ENCODE measurements at regions not wholly inside any gene's neighbourhood (a gene's known extent, or its start where the extent isn't known, plus 50 kb on each side); places are given as distances from the start of the nearest gene placed in this dataset.
A peak's percentile ranks its signal among the peaks of the same experiment; 100 is the strongest.

DNA sequence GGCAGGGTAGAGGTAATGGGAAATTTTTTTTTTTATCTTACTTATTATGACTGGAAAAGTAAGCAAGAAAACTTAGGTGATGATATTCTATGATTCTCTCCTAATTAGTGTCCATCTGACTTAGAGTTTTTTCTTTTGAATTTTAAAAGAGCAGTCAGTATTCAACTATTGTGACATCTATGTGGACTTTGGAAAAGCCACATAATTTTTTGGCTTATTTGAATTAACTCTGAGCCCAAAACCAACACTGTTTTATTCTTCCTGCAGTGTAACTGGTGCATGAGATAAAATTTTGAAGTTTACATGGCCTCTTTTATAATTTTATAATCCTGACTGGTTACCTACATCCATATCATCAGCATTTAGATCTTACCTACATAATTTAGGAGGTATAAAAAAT is 619.7 kb downstream of the EPM2A start:
- no peak overlapping the region for H3K27ac ChIP-seq
- TF ChIP-seq, protein P1, sequence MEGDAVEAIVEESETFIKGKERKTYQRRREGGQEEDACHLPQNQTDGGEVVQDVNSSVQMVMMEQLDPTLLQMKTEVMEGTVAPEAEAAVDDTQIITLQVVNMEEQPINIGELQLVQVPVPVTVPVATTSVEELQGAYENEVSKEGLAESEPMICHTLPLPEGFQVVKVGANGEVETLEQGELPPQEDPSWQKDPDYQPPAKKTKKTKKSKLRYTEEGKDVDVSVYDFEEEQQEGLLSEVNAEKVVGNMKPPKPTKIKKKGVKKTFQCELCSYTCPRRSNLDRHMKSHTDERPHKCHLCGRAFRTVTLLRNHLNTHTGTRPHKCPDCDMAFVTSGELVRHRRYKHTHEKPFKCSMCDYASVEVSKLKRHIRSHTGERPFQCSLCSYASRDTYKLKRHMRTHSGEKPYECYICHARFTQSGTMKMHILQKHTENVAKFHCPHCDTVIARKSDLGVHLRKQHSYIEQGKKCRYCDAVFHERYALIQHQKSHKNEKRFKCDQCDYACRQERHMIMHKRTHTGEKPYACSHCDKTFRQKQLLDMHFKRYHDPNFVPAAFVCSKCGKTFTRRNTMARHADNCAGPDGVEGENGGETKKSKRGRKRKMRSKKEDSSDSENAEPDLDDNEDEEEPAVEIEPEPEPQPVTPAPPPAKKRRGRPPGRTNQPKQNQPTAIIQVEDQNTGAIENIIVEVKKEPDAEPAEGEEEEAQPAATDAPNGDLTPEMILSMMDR (conservative IDR thresholded peaks at IDR 0.05; ENCODE audit: low read depth), result no peak
- DNase-seq (ENCODE audit: low spot score), result no peak
- ChIA-PET CTCF (interaction anchor here (0.6 kb wide), 1 partner anchor 543 kb away, joined by 4 read pairs; no protein-coding TSS in a partner anchor), POLR2A (ENCODE audit: low non-redundant PET) (no interaction called here)

DNA sequence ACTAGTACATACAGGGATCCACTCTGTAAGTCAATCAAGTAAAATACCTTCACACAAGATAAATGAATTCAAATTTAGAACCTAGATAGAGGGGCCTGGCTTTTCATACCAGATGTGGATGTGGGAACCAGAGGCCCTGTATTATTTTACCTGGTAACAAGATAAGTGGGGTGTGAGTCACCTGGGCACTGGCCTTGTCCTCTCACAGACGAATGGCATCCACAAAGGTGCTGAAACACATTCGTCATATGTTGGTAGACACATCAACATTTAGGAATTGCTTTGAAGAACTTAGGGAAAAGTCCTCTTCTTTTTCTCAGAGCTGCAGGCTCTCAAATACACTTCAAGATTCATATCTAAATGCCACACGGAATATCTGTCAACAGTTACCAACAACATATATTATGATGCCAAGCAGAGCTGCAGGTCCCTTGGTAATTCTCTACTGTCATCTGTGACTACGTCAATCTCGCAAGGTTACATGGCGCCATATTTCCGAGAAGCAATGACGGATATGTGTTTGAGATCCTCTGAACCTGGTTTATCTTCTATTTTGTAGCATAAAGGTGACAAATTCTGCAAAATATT is 618.6 kb downstream of the EPM2A start:
- ChIA-PET CTCF (no interaction called here), POLR2A (ENCODE audit: low non-redundant PET) (no interaction called here)
- DNase-seq (ENCODE audit: low spot score), result peak; percentile 47
- no peak overlapping the region for H3K27ac ChIP-seq
- TF ChIP-seq, protein P1 (conservative IDR thresholded peaks at IDR 0.05; ENCODE audit: low read depth), result no peak

DNA sequence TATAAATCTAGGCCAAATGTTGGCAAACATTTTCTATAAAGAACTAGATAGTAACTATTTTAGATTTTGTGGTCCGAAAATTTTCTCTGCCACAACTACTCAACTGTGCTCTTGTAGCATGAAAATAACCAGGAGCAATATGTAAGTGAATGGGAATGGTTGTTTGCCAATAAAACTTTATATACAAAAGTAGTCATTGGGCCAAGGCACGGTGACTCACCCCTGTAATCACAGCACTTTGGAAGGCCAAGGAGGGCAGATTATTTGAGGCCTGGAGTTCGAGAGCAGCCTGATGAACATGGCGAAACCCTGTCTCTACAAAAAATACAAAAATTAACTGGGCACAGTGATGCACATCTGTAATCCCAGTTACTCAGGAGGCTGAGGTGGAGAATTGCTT is 617.1 kb downstream of the EPM2A start:
- CTCF ChIA-PET, result no interaction called here
- TF ChIP-seq, protein P1 (conservative IDR thresholded peaks at IDR 0.05; ENCODE audit: low read depth), result no peak
- no peak for DNase-seq (ENCODE audit: low spot score)
- POLR2A ChIA-PET (ENCODE audit: low non-redundant PET), result no interaction called here
- H3K27ac ChIP-seq, result no peak overlapping the region

DNA sequence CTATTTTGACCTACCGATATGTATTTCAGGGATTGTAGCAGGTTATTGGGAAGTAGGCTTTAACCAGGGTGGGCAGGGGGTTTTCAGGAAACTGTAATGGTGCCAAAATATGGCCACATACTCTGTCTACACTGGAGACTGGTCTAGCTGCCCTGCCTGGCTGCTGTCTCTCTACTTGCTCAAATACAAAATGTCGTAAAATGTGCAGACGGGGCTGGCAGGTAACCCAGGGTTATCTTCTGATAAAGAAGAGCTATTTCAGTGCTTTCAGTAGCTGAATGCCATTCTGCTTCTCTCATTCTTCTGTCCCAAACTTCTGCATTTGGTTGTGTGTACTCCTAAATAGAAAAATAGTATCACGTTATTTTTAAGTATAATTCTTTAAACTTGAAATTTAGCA is 616.2 kb downstream of the EPM2A start:
- no peak overlapping the region for H3K27ac ChIP-seq
- TF ChIP-seq, protein P1 (conservative IDR thresholded peaks at IDR 0.05; ENCODE audit: low read depth), result no peak
- ChIA-PET CTCF (interaction anchor here (0.7 kb wide), 1 partner anchor 225 kb away, joined by 3 read pairs; no protein-coding TSS in a partner anchor), POLR2A (ENCODE audit: low non-redundant PET) (no interaction called here)
- no peak for DNase-seq (ENCODE audit: low spot score)

GRCh38 chr6:145132709-145133108 is 602.6 kb downstream of the EPM2A start:
- no peak overlapping the region for H3K27ac ChIP-seq
- ChIA-PET POLR2A (ENCODE audit: low non-redundant PET) (no interaction called here), CTCF (interaction anchor here (0.7 kb wide), 1 partner anchor 825 kb away, joined by 3 read pairs; no protein-coding TSS in a partner anchor)
- TF ChIP-seq, protein P1 (conservative IDR thresholded peaks at IDR 0.05; ENCODE audit: low read depth), result no peak
- no peak for DNase-seq (ENCODE audit: low spot score)

GRCh38 chr6:145135702-145136101 is 599.6 kb downstream of the EPM2A start:
- DNase-seq (ENCODE audit: low spot score), result no peak
- CTCF ChIA-PET, result interaction anchor here (0.8 kb wide), 1 partner anchor 20 kb away, joined by 3 read pairs; no protein-coding TSS in a partner anchor
- POLR2A ChIA-PET (ENCODE audit: low non-redundant PET), result no interaction called here
- TF ChIP-seq, protein P1 (conservative IDR thresholded peaks at IDR 0.05; ENCODE audit: low read depth), result no peak
- H3K27ac ChIP-seq, result no peak overlapping the region

Data from RWPE1 (cell line).